ENCODE measurements at regions not wholly inside any gene's neighbourhood (a gene's known extent, or its start where the extent isn't known, plus 50 kb on each side); places are given as distances from the start of the nearest gene placed in this dataset.

DNA sequence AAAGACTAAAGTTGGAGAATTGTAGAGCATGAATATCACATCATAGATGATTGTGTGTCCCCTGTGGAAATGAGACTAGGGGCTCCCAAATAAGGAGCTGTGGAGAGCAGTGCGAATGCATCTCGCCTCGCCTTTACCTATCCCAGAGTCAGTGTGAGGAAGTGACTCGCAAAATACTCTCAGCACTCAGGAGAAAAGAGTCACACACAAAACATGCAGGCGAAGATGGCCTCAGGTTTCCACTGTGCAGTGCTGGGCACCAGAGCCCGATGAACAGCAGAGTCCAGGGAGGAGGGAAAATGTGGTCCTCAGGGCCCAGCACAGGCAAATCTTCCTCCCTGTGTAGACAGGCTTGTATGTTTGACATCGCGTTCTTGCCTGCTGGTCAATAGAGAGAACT lies 126.5 kb upstream of the AFDN start:
- TF ChIP-seq, protein P1, sequence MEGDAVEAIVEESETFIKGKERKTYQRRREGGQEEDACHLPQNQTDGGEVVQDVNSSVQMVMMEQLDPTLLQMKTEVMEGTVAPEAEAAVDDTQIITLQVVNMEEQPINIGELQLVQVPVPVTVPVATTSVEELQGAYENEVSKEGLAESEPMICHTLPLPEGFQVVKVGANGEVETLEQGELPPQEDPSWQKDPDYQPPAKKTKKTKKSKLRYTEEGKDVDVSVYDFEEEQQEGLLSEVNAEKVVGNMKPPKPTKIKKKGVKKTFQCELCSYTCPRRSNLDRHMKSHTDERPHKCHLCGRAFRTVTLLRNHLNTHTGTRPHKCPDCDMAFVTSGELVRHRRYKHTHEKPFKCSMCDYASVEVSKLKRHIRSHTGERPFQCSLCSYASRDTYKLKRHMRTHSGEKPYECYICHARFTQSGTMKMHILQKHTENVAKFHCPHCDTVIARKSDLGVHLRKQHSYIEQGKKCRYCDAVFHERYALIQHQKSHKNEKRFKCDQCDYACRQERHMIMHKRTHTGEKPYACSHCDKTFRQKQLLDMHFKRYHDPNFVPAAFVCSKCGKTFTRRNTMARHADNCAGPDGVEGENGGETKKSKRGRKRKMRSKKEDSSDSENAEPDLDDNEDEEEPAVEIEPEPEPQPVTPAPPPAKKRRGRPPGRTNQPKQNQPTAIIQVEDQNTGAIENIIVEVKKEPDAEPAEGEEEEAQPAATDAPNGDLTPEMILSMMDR (IDR thresholded peaks at IDR 0.05; ENCODE audit: low read depth, low read length): no peak
- TF ChIP-seq, protein P2, sequence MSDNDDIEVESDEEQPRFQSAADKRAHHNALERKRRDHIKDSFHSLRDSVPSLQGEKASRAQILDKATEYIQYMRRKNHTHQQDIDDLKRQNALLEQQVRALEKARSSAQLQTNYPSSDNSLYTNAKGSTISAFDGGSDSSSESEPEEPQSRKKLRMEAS (IDR thresholded peaks at IDR 0.05; ENCODE audit: low read depth, low read length): no peak
- TF ChIP-seq POLR2A (IDR thresholded peaks at IDR 0.05; ENCODE audit: extremely low read depth, insufficient read length) (no peak), MYC (IDR thresholded peaks at IDR 0.05; ENCODE audit: low read depth, low read length) (no peak)
